GM04503 (cell line): ENCODE measurements at regions not wholly inside any gene's neighbourhood (a gene's known extent, or its start where the extent isn't known, plus 50 kb on each side); places are given as distances from the start of the nearest gene placed in this dataset.

ENCODE experiments used
- DNase-seq: peaks from one replicate; pipeline ENCODE4 v3.0.0-alpha.2; 2012; ENCODE audit warnings: low read depth

DNA sequence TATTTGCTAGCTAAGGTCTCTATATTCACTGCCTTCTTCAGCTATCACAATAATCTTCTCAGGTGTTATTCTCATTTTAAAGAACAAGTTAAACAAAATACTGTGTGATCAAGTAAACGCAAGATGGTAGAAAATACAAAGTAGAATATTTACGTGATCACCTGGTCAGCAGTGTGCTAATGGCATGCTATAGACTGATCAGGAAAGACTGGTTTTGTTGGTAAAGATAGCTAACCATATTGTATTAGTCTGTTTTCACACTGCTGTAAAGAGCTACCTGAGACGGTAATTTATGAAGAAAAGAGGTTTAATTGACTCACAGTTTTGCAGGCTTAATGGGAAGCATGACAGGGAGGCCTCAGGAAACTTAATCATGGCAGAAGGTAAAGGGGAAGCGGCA is 50.4 kb downstream of the ZBTB38 start:
- no peak for DNase-seq

DNA sequence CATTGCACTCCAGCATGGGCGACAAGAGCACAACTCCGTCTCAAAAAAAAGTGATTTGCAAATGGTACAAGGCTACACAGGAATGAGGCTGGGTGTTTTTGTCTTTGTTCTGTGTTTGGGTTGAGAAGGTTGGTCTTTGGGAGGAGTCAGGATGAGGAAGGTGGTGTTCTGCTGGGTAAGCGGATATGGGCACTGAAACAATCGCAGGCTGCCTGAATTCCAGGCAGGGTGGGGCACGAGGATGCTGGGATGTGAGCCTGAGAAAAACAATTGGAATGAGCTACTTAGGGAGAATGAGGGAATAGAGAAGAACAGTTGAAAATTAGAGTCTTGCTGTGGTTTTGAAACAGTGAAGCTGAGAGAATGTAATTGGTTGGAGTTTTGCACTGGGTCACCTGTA is 51.6 kb downstream of the ZBTB38 start:
- no peak for DNase-seq

DNA sequence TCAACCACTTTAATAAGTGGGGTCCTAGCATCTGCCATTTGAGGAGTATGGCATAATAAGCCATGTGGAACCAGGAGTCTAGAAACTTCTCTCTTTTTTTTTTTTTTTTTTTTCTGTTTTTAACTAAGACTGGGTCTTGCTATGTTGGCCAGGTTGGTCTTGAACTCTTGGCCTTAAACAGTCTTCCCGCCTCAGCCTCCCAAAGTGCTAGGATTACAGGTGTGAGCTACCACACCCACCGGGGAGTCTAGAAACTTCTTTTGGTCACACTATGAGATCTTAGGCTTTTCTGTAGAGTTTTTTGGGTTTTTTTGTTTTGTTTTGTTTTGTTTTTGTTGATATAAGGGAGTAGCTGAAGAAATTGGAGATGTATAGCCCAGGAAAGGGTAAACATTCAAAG is 52.9 kb downstream of the ZBTB38 start:
- no peak for DNase-seq

- DNase-seq, result peak; percentile 44
These were observed 53.5 kb downstream of the ZBTB38 start for GRCh38 chr3:141421639-141422319.

DNA sequence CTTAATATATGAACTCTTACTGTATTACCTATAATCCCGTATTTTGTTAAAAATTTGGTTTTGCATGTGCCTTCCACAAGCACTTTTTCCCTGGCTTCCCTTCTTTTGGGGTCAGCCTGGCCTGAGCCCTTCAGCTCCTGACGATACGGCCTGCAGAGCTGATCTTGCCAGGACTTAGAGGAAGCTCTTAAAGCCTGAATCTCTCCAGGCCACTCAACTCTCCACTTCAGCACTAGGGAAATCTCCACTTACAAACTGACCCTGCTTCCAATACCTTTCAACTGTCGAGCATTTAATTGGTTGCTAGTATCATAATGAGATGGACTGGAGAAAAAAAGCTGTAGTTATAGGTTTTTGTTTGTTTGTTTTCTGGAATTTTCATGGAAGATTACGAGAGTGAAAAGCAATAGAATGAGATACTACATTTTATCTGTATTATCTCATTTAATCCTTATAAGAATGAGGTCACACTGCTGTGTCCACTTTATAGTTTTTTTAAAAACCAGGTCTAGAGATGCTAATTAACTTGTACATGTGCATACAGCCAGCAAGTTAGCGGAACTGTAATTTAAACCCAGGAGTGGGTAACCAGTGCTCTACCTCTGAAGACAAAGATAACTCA is 54.8 kb downstream of the ZBTB38 start:
- no peak for DNase-seq

DNA sequence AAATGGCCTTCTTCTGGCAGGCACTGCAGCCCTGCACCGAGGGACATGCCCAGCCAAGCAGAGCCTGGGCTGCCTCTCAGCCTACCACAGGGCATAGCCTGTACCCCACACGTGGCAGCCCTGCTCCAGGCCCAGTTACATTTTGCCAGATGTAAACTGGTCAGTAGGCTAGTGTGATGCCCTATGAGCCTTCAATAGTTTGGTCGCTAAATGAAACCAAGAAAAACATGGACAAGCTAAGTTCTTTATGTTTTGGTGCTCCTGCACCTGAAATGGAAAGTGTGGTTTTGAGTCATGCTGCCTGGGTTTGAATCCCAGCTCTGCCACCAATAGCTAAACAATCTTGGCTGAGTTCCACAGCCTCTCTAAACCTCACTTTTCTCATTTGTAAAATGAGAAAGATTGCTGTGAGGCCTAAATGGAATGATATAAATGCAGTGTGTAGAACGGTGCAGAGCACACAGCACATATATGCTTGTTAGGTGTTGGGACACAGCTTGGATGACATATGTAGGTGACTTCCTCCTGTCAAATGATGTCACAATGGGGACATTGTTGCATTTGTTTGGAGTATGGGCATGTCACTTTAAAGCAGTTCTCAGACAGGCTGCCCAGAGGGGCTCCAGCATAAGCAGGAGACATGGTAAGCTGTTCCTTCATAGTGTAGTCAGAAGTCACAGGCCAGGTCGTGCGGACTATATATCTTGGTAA is 57.4 kb downstream of the ZBTB38 start:
- DNase-seq, result no peak

GRCh38 chr3:141426404-141427034 is 58.2 kb downstream of the ZBTB38 start:
- DNase-seq, result no peak

GRCh38 chr3:141427764-141428163 is 59.1 kb upstream of the RASA2 start:
- no peak for DNase-seq

DNA sequence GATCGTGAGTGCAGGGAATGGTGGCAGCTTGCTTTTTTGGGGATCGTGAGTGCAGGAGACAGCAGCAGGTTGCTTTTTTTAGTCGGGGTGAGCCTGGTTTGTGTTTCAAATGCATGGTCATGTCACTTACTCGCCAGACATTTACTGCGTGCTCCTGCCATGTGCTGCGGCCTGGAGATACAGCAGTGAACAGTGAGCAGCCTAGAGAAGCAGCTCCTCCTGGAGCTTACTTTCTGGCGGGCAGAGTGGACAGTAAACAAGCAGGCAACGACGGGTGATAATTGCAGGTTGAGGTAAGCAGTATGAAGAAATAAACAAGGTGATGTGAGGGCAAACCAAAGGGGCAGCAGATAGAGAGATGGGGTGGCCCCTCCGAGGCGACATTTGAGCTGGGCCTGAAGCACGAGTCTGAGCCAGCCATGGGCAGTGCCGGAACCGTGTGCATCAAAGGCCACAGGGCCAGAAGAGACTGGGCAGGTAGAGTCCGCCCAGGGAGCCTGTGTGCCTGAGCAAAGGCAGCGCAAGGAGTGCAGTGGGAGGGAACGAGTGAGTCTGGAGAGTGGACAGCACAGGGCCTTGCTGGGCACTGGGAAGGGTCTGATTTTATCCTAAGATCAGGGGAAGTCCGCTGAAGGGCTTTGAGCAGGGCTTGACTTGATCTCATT is 57.3 kb upstream of the RASA2 start:
- DNase-seq, result no peak

GRCh38 chr3:141430316-141430715 is 56.5 kb upstream of the RASA2 start:
- DNase-seq, result no peak

GRCh38 chr3:141431411-141432378 is 55.1 kb upstream of the RASA2 start:
- DNase-seq, result no peak

- DNase-seq, result no peak
These were observed 53.9 kb upstream of the RASA2 start for GRCh38 chr3:141432904-141433303.

DNA sequence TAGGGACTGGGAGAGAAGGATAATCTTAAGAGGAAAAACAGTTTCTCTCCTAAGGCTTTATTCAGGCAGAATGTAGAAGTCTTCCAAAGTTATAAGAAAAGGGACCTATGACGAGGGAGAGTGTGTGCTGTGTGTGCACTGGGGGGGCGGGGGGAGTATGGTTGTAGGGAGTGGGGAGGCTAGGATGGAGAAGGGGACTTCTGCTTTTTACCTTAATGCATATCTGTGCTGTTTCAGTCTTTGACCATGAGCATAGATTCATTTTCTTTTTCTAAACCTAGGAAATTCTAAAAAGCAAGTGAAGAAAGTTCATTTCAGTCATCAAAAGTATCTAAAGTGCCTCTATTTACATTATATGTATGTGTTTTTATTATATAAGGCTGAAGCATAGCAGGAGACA is 52.6 kb upstream of the RASA2 start:
- DNase-seq, result no peak

- no peak for DNase-seq
These were observed 50.6 kb upstream of the RASA2 start for GRCh38 chr3:141436180-141436579.
